Ishikawa (cell line): ENCODE measurements at regions not wholly inside any gene's neighbourhood (a gene's known extent, or its start where the extent isn't known, plus 50 kb on each side); places are given as distances from the start of the nearest gene placed in this dataset.

Experiments
- CEBPB ChIP-seq: IDR thresholded peaks from 2 replicates; pipeline ENCODE4 v1.6.1; 2012
- CREB1 ChIP-seq: IDR thresholded peaks from 2 replicates; pipeline ENCODE4 v1.6.1; 2012; ENCODE audit warnings: low read depth
- EGR1 ChIP-seq: IDR thresholded peaks from 2 replicates; pipeline ENCODE4 v1.6.1; 2012
- EP300 ChIP-seq: IDR thresholded peaks from 2 replicates; pipeline ENCODE4 v1.6.1; 2012; ENCODE audit warnings: borderline replicate concordance
- FOXM1 ChIP-seq: IDR thresholded peaks from 2 replicates; pipeline ENCODE4 v1.6.1; 2012; ENCODE audit warnings: low read depth, borderline replicate concordance
- MAX ChIP-seq: IDR thresholded peaks from 2 replicates; pipeline ENCODE4 v1.6.1; 2012
- NFIC ChIP-seq: IDR thresholded peaks from 2 replicates; pipeline ENCODE4 v1.6.1; 2012
- RAD21 ChIP-seq: IDR thresholded peaks from 2 replicates; pipeline ENCODE4 v1.6.1; 2012; ENCODE audit warnings: low read depth
- REST ChIP-seq: IDR thresholded peaks from 2 replicates; pipeline ENCODE4 v1.6.1; 2012; ENCODE audit warnings: low read depth, mild to moderate bottlenecking
- TAF1 ChIP-seq: IDR thresholded peaks from 2 replicates; pipeline ENCODE4 v1.6.1; 2012; ENCODE audit warnings: low read depth, mild to moderate bottlenecking
- TCF12 ChIP-seq: IDR thresholded peaks from 2 replicates; pipeline ENCODE4 v1.6.1; 2012; ENCODE audit warnings: low read depth
- TEAD4 ChIP-seq: IDR thresholded peaks from 2 replicates; pipeline ENCODE4 v1.6.1; 2012
- USF1 ChIP-seq: IDR thresholded peaks from 2 replicates; pipeline ENCODE4 v1.6.1; 2012
- YY1 ChIP-seq: IDR thresholded peaks from 2 replicates; pipeline ENCODE4 v1.6.1; 2012; ENCODE audit warnings: low read depth
- ZBTB7A ChIP-seq: IDR thresholded peaks from 2 replicates; pipeline ENCODE4 v1.6.1; 2012; ENCODE audit warnings: low read depth

- TF ChIP-seq REST (no peak), MAX (no peak), TAF1 (no peak), CEBPB (no peak), YY1 (no peak), RAD21 (no peak), CREB1 (no peak)
Observed at GRCh38 chr18:78679031-78679430, 300.6 kb upstream of the SALL3 start.

- TF ChIP-seq MAX, result no peak
- no peak for TF ChIP-seq NFIC
- TF ChIP-seq TEAD4, result no peak
- no peak for TF ChIP-seq USF1
- TF ChIP-seq TCF12, result no peak
- no peak for TF ChIP-seq YY1
- TF ChIP-seq EP300, result no peak
- TF ChIP-seq CREB1, result no peak
- TF ChIP-seq FOXM1, result no peak
- TF ChIP-seq CEBPB, result no peak
- TF ChIP-seq RAD21, result no peak
- TF ChIP-seq ZBTB7A, result no peak
- TF ChIP-seq TAF1, result no peak
- no peak for TF ChIP-seq EGR1
- TF ChIP-seq REST, result no peak
Observed at GRCh38 chr18:78679613-78680260, 299.9 kb upstream of the SALL3 start.

GRCh38 chr18:78681396-78681795 lies 298.2 kb upstream of the SALL3 start:
- TF ChIP-seq YY1, result no peak
- TF ChIP-seq EP300, result no peak
- no peak for TF ChIP-seq TCF12
- no peak for TF ChIP-seq RAD21
- TF ChIP-seq TEAD4, result no peak
- no peak for TF ChIP-seq CREB1
- TF ChIP-seq REST, result no peak
- no peak for TF ChIP-seq MAX

GRCh38 chr18:78681934-78682333 lies 297.7 kb upstream of the SALL3 start:
- TF ChIP-seq NFIC, result no peak
- no peak for TF ChIP-seq REST
- no peak for TF ChIP-seq MAX
- no peak for TF ChIP-seq TAF1
- no peak for TF ChIP-seq CEBPB
- no peak for TF ChIP-seq TCF12
- TF ChIP-seq ZBTB7A, result no peak
- TF ChIP-seq EGR1, result no peak
